K562 (cell line): ENCODE measurements at regions not wholly inside any gene's neighbourhood (a gene's known extent, or its start where the extent isn't known, plus 50 kb on each side); places are given as distances from the start of the nearest gene placed in this dataset.

Source experiments
- GTF2B ChIP-seq: IDR thresholded peaks from 2 replicates; pipeline ENCODE4 v1.6.1; 2011; ENCODE audit not compliant: insufficient read length; ENCODE audit errors: extremely low read depth
- KAT8 ChIP-seq: fragments of 450-650 bp; IDR thresholded peaks from 2 replicates; pipeline ENCODE4 v1.6.1; 2016; ENCODE audit warnings: low read depth, mild to moderate bottlenecking
- NELFE ChIP-seq: IDR thresholded peaks from 2 replicates; pipeline ENCODE4 v1.6.1; 2011; ENCODE audit warnings: mild to moderate bottlenecking; ENCODE audit not compliant: insufficient read depth, insufficient read length
- REST ChIP-seq, 2 experiments: fragments of 450-650 bp; formaldehyde crosslinking in 1 of 2; IDR thresholded peaks; 2 replicates each; pipeline versions ENCODE4 v1.4.0 to v1.6.1; 2014 to 2020; ENCODE audit warnings: mild to moderate bottlenecking in 2 of 2, borderline replicate concordance in 1 of 2, low read depth in 1 of 2
- RNF219 ChIP-seq: fragments of 250-450 bp; sonication (Bioruptor Pico); IDR thresholded peaks from 2 replicates; pipeline ENCODE4 v1.5.0; 2022; ENCODE audit warnings: mild to moderate bottlenecking
- TAF7 ChIP-seq: fragments of 450-650 bp; IDR thresholded peaks from 2 replicates; pipeline ENCODE4 v1.6.1; 2016; ENCODE audit warnings: missing genetic modification characterization, missing compliant biosample characterization
- WHSC1 ChIP-seq: IDR thresholded peaks from one replicate; pipeline ENCODE4 v1.6.1; 2012; ENCODE audit warnings: low read length, control low read depth, inconsistent platforms
- TF ChIP-seq, protein P1 (sequence below): fragments of 250-450 bp; sonication (Bioruptor Pico); IDR thresholded peaks from 2 replicates; pipeline ENCODE4 v1.4.0; 2020
- TF ChIP-seq, protein P2 (sequence below): sonication (generic); formaldehyde crosslinking; IDR thresholded peaks from 2 replicates; pipeline ENCODE4 v1.5.0; 2020; ENCODE audit warnings: missing genetic modification reagents

- TF ChIP-seq REST (IDR thresholded peaks at IDR 0.05; ENCODE audit: borderline replicate concordance): no peak
- TF ChIP-seq REST (CRISPR knock-in tag; IDR thresholded peaks at IDR 0.05; ENCODE audit: low read depth): no peak
- no peak for TF ChIP-seq NELFE
- no peak for TF ChIP-seq GTF2B
- no peak for TF ChIP-seq TAF7 (tag)
- no peak for TF ChIP-seq KAT8
- no peak for TF ChIP-seq WHSC1
- TF ChIP-seq RNF219: no peak
- TF ChIP-seq, protein P1, sequence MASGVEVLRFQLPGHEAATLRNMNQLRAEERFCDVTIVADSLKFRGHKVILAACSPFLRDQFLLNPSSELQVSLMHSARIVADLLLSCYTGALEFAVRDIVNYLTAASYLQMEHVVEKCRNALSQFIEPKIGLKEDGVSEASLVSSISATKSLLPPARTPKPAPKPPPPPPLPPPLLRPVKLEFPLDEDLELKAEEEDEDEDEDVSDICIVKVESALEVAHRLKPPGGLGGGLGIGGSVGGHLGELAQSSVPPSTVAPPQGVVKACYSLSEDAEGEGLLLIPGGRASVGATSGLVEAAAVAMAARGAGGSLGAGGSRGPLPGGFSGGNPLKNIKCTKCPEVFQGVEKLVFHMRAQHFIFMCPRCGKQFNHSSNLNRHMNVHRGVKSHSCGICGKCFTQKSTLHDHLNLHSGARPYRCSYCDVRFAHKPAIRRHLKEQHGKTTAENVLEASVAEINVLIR (CRISPR knock-in tag): no peak
- TF ChIP-seq, protein P2, sequence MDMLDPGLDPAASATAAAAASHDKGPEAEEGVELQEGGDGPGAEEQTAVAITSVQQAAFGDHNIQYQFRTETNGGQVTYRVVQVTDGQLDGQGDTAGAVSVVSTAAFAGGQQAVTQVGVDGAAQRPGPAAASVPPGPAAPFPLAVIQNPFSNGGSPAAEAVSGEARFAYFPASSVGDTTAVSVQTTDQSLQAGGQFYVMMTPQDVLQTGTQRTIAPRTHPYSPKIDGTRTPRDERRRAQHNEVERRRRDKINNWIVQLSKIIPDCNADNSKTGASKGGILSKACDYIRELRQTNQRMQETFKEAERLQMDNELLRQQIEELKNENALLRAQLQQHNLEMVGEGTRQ (CRISPR knock-in tag): no peak
Measured at GRCh38 chr10:35784751-35785150, 142.7 kb upstream of the FZD8 start (continued).
